ENCODE measurements at regions not wholly inside any gene's neighbourhood (a gene's known extent, or its start where the extent isn't known, plus 50 kb on each side); places are given as distances from the start of the nearest gene placed in this dataset.

GRCh38 chr9:95635986-95636671, 119.4 kb upstream of the PTCH1 start:
- H3K4me1 ChIP-seq (ENCODE audit: control insufficient read depth in 2 of 3, insufficient read depth in 2 of 3, low read depth in 1 of 3, low read length in 3 of 3): no peaks in the 10 kb centered on the region
- DNase-seq (no peak), FAIRE-seq (no peak)
- H3K9me3 ChIP-seq (ENCODE audit: control insufficient read depth in 2 of 3, insufficient read depth in 1 of 3, low read length in 3 of 3): no peaks in the 10 kb centered on the region
- no peak overlapping the region for H3K4me3 ChIP-seq (ENCODE audit: low read length in 3 of 3)
- no peak overlapping the region for H3K9ac ChIP-seq (ENCODE audit: low read length in 3 of 3)
- H3K27ac ChIP-seq (ENCODE audit: low read depth in 2 of 2, low read length in 2 of 2): no peak overlapping the region
- no peak for TF ChIP-seq CTCF (IDR thresholded peaks at IDR 0.05; ENCODE audit: borderline replicate concordance, extremely low read depth, insufficient read depth)
- no peaks in the 10 kb centered on the region for H3K36me3 ChIP-seq (ENCODE audit: control insufficient read depth in 2 of 3, insufficient read depth in 3 of 3, low read length in 3 of 3)
- no peaks in the 10 kb centered on the region for H3K27me3 ChIP-seq (ENCODE audit: control insufficient read depth, insufficient read depth, low read length)
- intact Hi-C loops (cut with DNase I): no loop called here

GRCh38 chr9:95634536-95634935, 117.8 kb upstream of the PTCH1 start:
- Histone ChIP-seq H3K27ac (ENCODE audit: low read depth in 2 of 2, low read length in 2 of 2) (no peak overlapping the region), H3K9ac (ENCODE audit: low read length in 3 of 3) (no peak overlapping the region), H3K4me3 (ENCODE audit: low read length in 3 of 3) (no peak overlapping the region), H3K9me3 (ENCODE audit: control insufficient read depth in 2 of 3, insufficient read depth in 1 of 3, low read length in 3 of 3) (no peaks in the 10 kb centered on the region), H3K4me1 (ENCODE audit: control insufficient read depth in 2 of 3, insufficient read depth in 2 of 3, low read depth in 1 of 3, low read length in 3 of 3) (no peaks in the 10 kb centered on the region), H3K36me3 (ENCODE audit: control insufficient read depth in 2 of 3, insufficient read depth in 3 of 3, low read length in 3 of 3) (no peaks in the 10 kb centered on the region), H3K27me3 (ENCODE audit: control insufficient read depth, insufficient read depth, low read length) (no peaks in the 10 kb centered on the region)
- FAIRE-seq: no peak
- intact Hi-C loops (cut with DNase I): no loop called here
- TF ChIP-seq CTCF (IDR thresholded peaks at IDR 0.05; ENCODE audit: borderline replicate concordance, extremely low read depth, insufficient read depth): no peak
- DNase-seq: no peak

GRCh38 chr9:95634114-95634513, 117.3 kb upstream of the PTCH1 start:
- H3K4me3 ChIP-seq (ENCODE audit: low read length in 3 of 3): no peak overlapping the region
- H3K9me3 ChIP-seq (ENCODE audit: control insufficient read depth in 2 of 3, insufficient read depth in 1 of 3, low read length in 3 of 3): no peaks in the 10 kb centered on the region
- FAIRE-seq (no peak), DNase-seq (no peak)
- no peaks in the 10 kb centered on the region for H3K36me3 ChIP-seq (ENCODE audit: control insufficient read depth in 2 of 3, insufficient read depth in 3 of 3, low read length in 3 of 3)
- intact Hi-C loops (cut with DNase I): no loop called here
- H3K4me1 ChIP-seq (ENCODE audit: control insufficient read depth in 2 of 3, insufficient read depth in 2 of 3, low read depth in 1 of 3, low read length in 3 of 3): no peaks in the 10 kb centered on the region
- no peak for TF ChIP-seq CTCF (IDR thresholded peaks at IDR 0.05; ENCODE audit: borderline replicate concordance, extremely low read depth, insufficient read depth)
- H3K27me3 ChIP-seq (ENCODE audit: control insufficient read depth, insufficient read depth, low read length): no peaks in the 10 kb centered on the region
- no peak overlapping the region for H3K9ac ChIP-seq (ENCODE audit: low read length in 3 of 3)
- no peak overlapping the region for H3K27ac ChIP-seq (ENCODE audit: low read depth in 2 of 2, low read length in 2 of 2)

- Histone ChIP-seq H3K4me1 (ENCODE audit: control insufficient read depth in 2 of 3, insufficient read depth in 2 of 3, low read depth in 1 of 3, low read length in 3 of 3) (peaks cover 0 to 3% (median 0%) of the 10 kb centered on the region in 3 donors), H3K9ac (ENCODE audit: low read length in 3 of 3) (no peak overlapping the region), H3K27me3 (ENCODE audit: control insufficient read depth, insufficient read depth, low read length) (no peaks in the 10 kb centered on the region), H3K27ac (ENCODE audit: low read depth in 2 of 2, low read length in 2 of 2) (no peak overlapping the region), H3K36me3 (ENCODE audit: control insufficient read depth in 2 of 3, insufficient read depth in 3 of 3, low read length in 3 of 3) (no peaks in the 10 kb centered on the region), H3K4me3 (ENCODE audit: low read length in 3 of 3) (no peak overlapping the region), H3K9me3 (ENCODE audit: control insufficient read depth in 2 of 3, insufficient read depth in 1 of 3, low read length in 3 of 3) (no peaks in the 10 kb centered on the region)
- FAIRE-seq (no peak), DNase-seq (no peak)
- no peak for TF ChIP-seq CTCF (IDR thresholded peaks at IDR 0.05; ENCODE audit: borderline replicate concordance, extremely low read depth, insufficient read depth)
- intact Hi-C loops (cut with DNase I): no loop called here
Observed at GRCh38 chr9:95629585-95629984, 112.8 kb upstream of the PTCH1 start.

Data from kidney (tissue), 13 donors.